ENCODE measurements at regions not wholly inside any gene's neighbourhood (a gene's known extent, or its start where the extent isn't known, plus 50 kb on each side); places are given as distances from the start of the nearest gene placed in this dataset.

- TF ChIP-seq EZH2phosphoT487 (IDR thresholded peaks at IDR 0.05; ENCODE audit: borderline replicate concordance, low read length) (no peak), CTCF (IDR thresholded peaks at IDR 0.05; ENCODE audit: low read depth, low read length, poor library complexity, severe bottlenecking) (no peak)
- Histone ChIP-seq H3K36me3 (ENCODE audit: control insufficient read depth, low read length) (no peaks in the 10 kb centered on the region), H3K27ac (ENCODE audit: low read depth, low read length) (no peak overlapping the region), H3K9me2 (replicated peaks; ENCODE audit: control insufficient read depth, low read length) (no peaks in the 10 kb centered on the region), H4K20me1 (ENCODE audit: control insufficient read depth, insufficient read depth, low read depth, low read length) (no peaks in the 10 kb centered on the region), H3K9me3 (ENCODE audit: control insufficient read depth, insufficient read depth, low read length) (peaks cover 6% of the 10 kb centered on the region), H3K4me3 (ENCODE audit: low read length) (no peak overlapping the region), H3K79me2 (ENCODE audit: control insufficient read depth, low read length) (no peaks in the 10 kb centered on the region), H3F3A (ENCODE audit: control insufficient read depth, insufficient read depth) (no peaks in the 10 kb centered on the region), H3K4me2 (ENCODE audit: low read length) (no peak overlapping the region), H3K4me1 (ENCODE audit: control insufficient read depth, low read length) (no peaks in the 10 kb centered on the region), H3K27me3 (ENCODE audit: control insufficient read depth, low read length) (no peaks in the 10 kb centered on the region)
Observed at GRCh38 chr22:48380016-48380665, 1447.5 kb downstream of the BRD1 start.

- Histone ChIP-seq H3K4me3 (ENCODE audit: low read length) (no peak overlapping the region), H3K27ac (ENCODE audit: low read depth, low read length) (no peak overlapping the region), H3K79me2 (ENCODE audit: control insufficient read depth, low read length) (no peaks in the 10 kb centered on the region), H3K9me3 (ENCODE audit: control insufficient read depth, insufficient read depth, low read length) (peaks cover 3% of the 10 kb centered on the region), H3K9me2 (replicated peaks; ENCODE audit: control insufficient read depth, low read length) (no peaks in the 10 kb centered on the region), H3K4me2 (ENCODE audit: low read length) (no peak overlapping the region), H4K20me1 (ENCODE audit: control insufficient read depth, insufficient read depth, low read depth, low read length) (no peaks in the 10 kb centered on the region), H3K36me3 (ENCODE audit: control insufficient read depth, low read length) (no peaks in the 10 kb centered on the region), H3K4me1 (ENCODE audit: control insufficient read depth, low read length) (no peaks in the 10 kb centered on the region), H3K27me3 (ENCODE audit: control insufficient read depth, low read length) (no peaks in the 10 kb centered on the region), H3F3A (ENCODE audit: control insufficient read depth, insufficient read depth) (no peaks in the 10 kb centered on the region)
- TF ChIP-seq CTCF (IDR thresholded peaks at IDR 0.05; ENCODE audit: low read depth, low read length, poor library complexity, severe bottlenecking) = no peak
- no peak for TF ChIP-seq EZH2phosphoT487 (IDR thresholded peaks at IDR 0.05; ENCODE audit: borderline replicate concordance, low read length)
Observed at GRCh38 chr22:48379371-48379770, 1448.3 kb downstream of the BRD1 start.

- Histone ChIP-seq H3K79me2 (ENCODE audit: control insufficient read depth, low read length) (no peaks in the 10 kb centered on the region), H3K27ac (ENCODE audit: low read depth, low read length) (no peak overlapping the region), H4K20me1 (ENCODE audit: control insufficient read depth, insufficient read depth, low read depth, low read length) (no peaks in the 10 kb centered on the region), H3K4me1 (ENCODE audit: control insufficient read depth, low read length) (no peaks in the 10 kb centered on the region), H3K9me2 (replicated peaks; ENCODE audit: control insufficient read depth, low read length) (no peaks in the 10 kb centered on the region), H3F3A (ENCODE audit: control insufficient read depth, insufficient read depth) (no peaks in the 10 kb centered on the region), H3K4me2 (ENCODE audit: low read length) (no peak overlapping the region), H3K9me3 (ENCODE audit: control insufficient read depth, insufficient read depth, low read length) (no peaks in the 10 kb centered on the region), H3K4me3 (ENCODE audit: low read length) (no peak overlapping the region), H3K27me3 (ENCODE audit: control insufficient read depth, low read length) (no peaks in the 10 kb centered on the region), H3K36me3 (ENCODE audit: control insufficient read depth, low read length) (no peaks in the 10 kb centered on the region)
- no peak for TF ChIP-seq EZH2phosphoT487 (IDR thresholded peaks at IDR 0.05; ENCODE audit: borderline replicate concordance, low read length)
- no peak for TF ChIP-seq CTCF (IDR thresholded peaks at IDR 0.05; ENCODE audit: low read depth, low read length, poor library complexity, severe bottlenecking)
Observed at GRCh38 chr22:48378673-48379072, 1449.0 kb downstream of the BRD1 start.
